ENCODE measurements at regions not wholly inside any gene's neighbourhood (a gene's known extent, or its start where the extent isn't known, plus 50 kb on each side); places are given as distances from the start of the nearest gene placed in this dataset.

- DNase-seq (ENCODE audit: low spot score), result no peak
Observed at GRCh38 chr4:122305853-122306252, 73.0 kb upstream of the ADAD1 start.

DNA sequence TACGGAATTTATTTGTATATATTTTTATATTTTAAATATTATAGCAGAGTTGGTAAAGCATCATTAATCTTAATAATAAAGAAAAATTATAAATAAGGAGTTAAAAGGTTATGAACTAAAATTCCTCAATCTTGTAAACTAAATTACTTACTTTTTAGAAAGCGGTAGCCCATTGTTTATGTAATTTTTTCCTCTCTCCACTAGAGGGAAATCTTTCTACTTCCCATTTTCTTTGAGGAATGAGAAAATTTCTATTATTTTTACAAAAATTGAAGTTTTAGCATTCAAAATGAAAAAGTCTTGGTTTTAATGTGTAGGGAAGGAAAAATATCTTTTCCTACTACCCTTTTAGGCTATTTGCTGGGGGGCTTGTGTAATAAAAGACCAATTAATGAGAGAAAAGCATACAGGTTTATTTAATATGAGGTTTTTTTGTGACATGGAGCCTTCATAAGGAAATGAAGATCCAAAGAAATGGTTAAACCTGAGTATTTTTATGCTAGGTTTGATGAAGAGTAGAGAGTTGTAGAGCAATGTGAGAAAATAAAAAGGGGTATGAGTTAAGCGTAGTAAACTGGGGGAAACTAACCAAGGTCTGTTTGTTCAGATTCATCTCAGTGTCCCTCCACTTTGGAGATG is 68.7 kb upstream of the ADAD1 start:
- DNase-seq (ENCODE audit: low spot score), result no peak

DNA sequence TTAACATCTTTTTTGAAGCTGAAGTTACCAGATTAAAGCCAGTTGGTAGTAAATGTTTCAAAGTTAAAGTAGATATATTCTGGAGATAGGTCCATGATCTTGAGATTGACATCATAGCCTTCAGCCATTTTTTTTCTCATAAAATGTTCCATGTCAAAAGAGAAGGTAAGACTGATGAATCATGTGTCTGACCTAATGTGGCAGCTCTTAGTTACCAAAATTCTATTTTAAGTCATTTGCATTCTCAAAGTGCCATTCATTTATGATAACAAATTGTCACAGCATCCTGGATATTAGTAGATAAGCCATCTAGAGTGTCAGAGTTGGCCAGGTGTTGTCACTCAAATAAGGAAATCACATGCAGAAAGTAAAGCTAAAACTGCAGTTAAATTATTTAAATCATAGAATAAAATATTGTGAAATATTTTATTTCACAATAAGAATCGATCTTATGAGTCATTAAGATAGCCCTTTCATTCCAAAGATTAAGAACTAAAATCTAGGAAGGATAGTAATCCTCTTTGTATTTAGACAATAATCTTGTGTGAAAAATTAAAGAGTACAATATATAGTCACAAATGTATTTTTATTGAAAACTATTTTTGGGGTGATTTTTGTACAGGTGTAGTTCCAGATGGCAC is 65.7 kb upstream of the ADAD1 start:
- no peak for DNase-seq (ENCODE audit: low spot score)

DNA sequence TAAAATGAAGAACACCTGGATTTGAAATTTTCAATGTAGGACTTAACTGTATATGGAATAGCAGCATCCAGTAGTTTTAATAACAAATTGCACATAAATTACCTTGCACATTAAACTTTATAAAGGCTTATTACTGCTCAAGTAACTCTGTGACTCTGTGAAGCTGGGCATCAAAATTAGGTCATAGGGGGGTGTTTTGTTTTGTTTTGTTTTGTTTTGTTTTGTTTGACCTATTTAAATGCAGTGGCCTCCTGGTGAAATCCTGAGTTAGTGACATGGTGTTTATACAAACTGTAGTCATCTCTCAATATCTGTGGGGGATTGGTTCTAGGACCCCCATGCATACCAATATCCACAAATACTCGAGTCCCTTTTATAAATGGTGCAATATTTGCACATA is 51.9 kb upstream of the ADAD1 start:
- DNase-seq (ENCODE audit: low spot score), result no peak

DNA sequence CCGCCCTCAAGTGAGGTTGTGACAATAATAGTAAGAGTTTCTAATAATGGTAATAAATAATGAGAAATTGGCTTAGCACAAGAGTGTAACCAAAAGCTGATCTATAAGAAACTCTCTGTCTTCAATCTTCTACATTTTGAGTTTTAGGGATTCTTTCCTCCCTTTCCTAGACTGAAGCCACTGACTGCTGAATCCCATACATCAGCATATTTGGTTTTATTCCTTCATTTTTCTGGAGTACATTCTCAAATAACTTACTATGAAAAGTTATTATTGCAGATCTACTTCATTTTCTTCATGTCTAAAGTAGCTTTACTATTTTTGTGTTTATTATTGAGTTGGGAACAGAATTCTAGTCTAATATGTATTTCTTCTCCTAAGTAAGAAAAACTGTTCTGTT is 49.9 kb upstream of the ADAD1 start:
- no peak for DNase-seq (ENCODE audit: low spot score)
